Activated naive CD4-positive, alpha-beta T cell treated with anti-CD3 and anti-CD28 coated beads, Interleukin-2, amount 10 ng/mL, durations not matched to agents 7 days and 5 days (primary cell): ENCODE measurements at regions not wholly inside any gene's neighbourhood (a gene's known extent, or its start where the extent isn't known, plus 50 kb on each side); places are given as distances from the start of the nearest gene placed in this dataset.

Experiments used
- CTCF ChIA-PET: fragments of 350-600 bp; sonication (Branson Sonifier 250); formaldehyde crosslinking; loops from one replicate; lab custom pipeline; 2021; ENCODE audit warnings: antibody characterized with exemption; lab: Charles Lee
- DNase-seq: peaks from one replicate; pipeline ENCODE4 v3.0.0-alpha.2; 2020
- H3K27ac Mint-ChIP-seq: one replicate; pipeline ENCODE4 v1.8.0; 2021; ENCODE audit warnings: mild to moderate bottlenecking, moderate library complexity, mixed read lengths
- H3K27me3 Mint-ChIP-seq: one replicate; pipeline ENCODE4 v1.8.0; 2021; ENCODE audit warnings: mild to moderate bottlenecking, mixed read lengths
- H3K36me3 Mint-ChIP-seq: one replicate; pipeline ENCODE4 v1.8.0; 2021; ENCODE audit warnings: mixed read lengths
- H3K4me1 Mint-ChIP-seq: one replicate; pipeline ENCODE4 v1.8.0; 2021; ENCODE audit warnings: mixed read lengths
- H3K4me3 Mint-ChIP-seq: one replicate; pipeline ENCODE4 v1.8.0; 2021; ENCODE audit warnings: mild to moderate bottlenecking, moderate library complexity, mixed read lengths
- H3K9me3 Mint-ChIP-seq: one replicate; pipeline ENCODE4 v1.8.0; 2021; ENCODE audit warnings: mixed read lengths

DNA sequence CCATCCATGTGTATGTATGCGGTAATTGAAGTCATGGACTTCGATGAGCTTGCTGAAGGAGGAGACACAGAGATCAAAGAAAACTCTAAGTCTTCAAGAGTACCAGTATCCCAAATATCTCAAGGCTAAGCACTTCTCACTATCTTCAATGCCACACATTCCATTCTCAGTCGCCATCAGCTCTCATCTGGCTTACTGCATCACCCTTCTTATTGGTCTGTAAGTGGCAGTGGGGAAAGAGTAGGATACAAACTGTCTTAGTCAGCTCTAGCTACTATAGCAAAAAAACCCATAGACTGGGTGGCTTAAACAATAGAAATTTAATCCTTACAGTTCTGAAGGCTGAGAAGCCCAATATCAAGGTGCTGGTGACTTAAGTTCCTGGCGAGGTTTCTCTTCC, 218.7 kb downstream of the POSTN start:
- no peaks in the 10 kb centered on the region for H3K4me1 Mint-ChIP-seq
- no peaks in the 10 kb centered on the region for H3K36me3 Mint-ChIP-seq
- no peak overlapping the region for H3K27ac Mint-ChIP-seq
- no peak overlapping the region for H3K4me3 Mint-ChIP-seq
- H3K27me3 Mint-ChIP-seq: no peaks in the 10 kb centered on the region
- DNase-seq: no peak
- CTCF ChIA-PET: no interaction called here
- no peaks in the 10 kb centered on the region for H3K9me3 Mint-ChIP-seq

- CTCF ChIA-PET: no interaction called here
- Mint-ChIP-seq H3K36me3 (no peaks in the 10 kb centered on the region), H3K27ac (no peak overlapping the region), H3K4me1 (no peaks in the 10 kb centered on the region), H3K27me3 (no peaks in the 10 kb centered on the region), H3K4me3 (no peak overlapping the region), H3K9me3 (no peaks in the 10 kb centered on the region)
- no peak for DNase-seq
These were observed 222.8 kb downstream of the POSTN start for GRCh38 chr13:37375724-37376123.

GRCh38 chr13:37375071-37375470, 223.5 kb downstream of the POSTN start:
- H3K9me3 Mint-ChIP-seq: no peaks in the 10 kb centered on the region
- CTCF ChIA-PET: no interaction called here
- H3K36me3 Mint-ChIP-seq: no peaks in the 10 kb centered on the region
- no peaks in the 10 kb centered on the region for H3K4me1 Mint-ChIP-seq
- H3K4me3 Mint-ChIP-seq: no peak overlapping the region
- no peak for DNase-seq
- no peak overlapping the region for H3K27ac Mint-ChIP-seq
- H3K27me3 Mint-ChIP-seq: no peaks in the 10 kb centered on the region

DNA sequence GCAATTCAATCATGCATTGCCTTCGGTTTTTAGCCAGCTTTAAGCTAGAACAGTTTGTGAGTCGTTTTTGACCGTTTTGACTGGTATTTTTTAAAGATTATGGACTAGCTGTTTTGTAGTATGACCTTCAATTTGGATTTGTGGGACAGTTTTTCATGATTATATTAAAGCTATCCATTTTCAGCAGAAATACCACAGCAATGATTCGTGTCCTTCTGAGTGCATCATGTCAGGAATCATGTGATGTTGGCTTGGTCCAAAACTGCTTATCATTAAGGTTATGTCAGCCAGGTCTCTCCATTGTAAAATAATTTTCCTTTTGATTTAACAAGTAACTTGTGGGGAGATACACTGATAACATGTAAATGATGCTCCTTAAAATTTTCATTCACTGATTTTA, 229.0 kb downstream of the POSTN start:
- H3K4me3 Mint-ChIP-seq: no peak overlapping the region
- H3K4me1 Mint-ChIP-seq: no peaks in the 10 kb centered on the region
- H3K36me3 Mint-ChIP-seq: no peaks in the 10 kb centered on the region
- H3K27ac Mint-ChIP-seq: no peak overlapping the region
- DNase-seq: no peak
- no peaks in the 10 kb centered on the region for H3K27me3 Mint-ChIP-seq
- no peaks in the 10 kb centered on the region for H3K9me3 Mint-ChIP-seq
- CTCF ChIA-PET: no interaction called here

- no peaks in the 10 kb centered on the region for H3K9me3 Mint-ChIP-seq
- H3K4me3 Mint-ChIP-seq: no peak overlapping the region
- H3K36me3 Mint-ChIP-seq: no peaks in the 10 kb centered on the region
- no peak for DNase-seq
- no peaks in the 10 kb centered on the region for H3K27me3 Mint-ChIP-seq
- CTCF ChIA-PET: no interaction called here
- no peaks in the 10 kb centered on the region for H3K4me1 Mint-ChIP-seq
- H3K27ac Mint-ChIP-seq: no peak overlapping the region
These were observed 230.1 kb downstream of the POSTN start for GRCh38 chr13:37368501-37368900.

DNA sequence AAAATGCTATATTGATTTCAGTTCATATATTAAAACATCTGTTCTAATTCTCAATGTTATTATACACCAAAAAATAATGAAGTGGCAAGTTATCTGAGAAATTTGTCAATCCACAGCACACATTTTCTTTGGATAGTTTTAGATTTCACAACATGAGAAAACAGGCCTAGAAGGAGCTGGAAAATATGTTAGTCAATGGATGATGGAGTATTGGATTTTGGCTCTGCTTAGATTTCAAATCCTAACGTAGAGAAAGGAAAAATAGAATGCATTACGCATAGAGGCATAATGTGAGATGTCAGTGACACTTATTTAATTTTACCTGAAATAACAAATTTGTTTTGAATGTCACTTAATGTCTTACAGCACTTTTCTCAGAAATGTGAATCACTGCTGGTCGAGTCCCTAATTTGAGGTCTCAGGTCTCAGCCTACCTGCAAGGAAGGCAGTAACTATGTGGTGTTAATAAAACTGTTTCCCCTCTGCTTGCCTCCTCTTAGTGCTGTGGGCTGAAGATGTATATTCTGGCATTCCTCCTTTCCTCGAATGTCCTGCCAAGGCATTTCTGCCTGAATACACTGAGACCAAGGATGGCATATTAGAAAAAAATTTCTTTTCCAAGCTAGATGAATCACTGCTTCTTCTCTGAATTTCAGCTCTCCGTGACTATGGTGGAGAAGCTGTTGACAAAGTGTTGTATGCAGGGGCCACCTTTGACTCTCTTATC, 232.4 kb downstream of the POSTN start:
- Mint-ChIP-seq H3K4me1 (no peaks in the 10 kb centered on the region), H3K4me3 (no peak overlapping the region), H3K27me3 (no peaks in the 10 kb centered on the region), H3K36me3 (no peaks in the 10 kb centered on the region), H3K27ac (no peak overlapping the region), H3K9me3 (no peaks in the 10 kb centered on the region)
- CTCF ChIA-PET: no interaction called here
- no peak for DNase-seq

- H3K4me3 Mint-ChIP-seq: no peak overlapping the region
- H3K4me1 Mint-ChIP-seq: no peaks in the 10 kb centered on the region
- CTCF ChIA-PET: no interaction called here
- H3K36me3 Mint-ChIP-seq: no peaks in the 10 kb centered on the region
- H3K27me3 Mint-ChIP-seq: no peaks in the 10 kb centered on the region
- no peak for DNase-seq
- no peak overlapping the region for H3K27ac Mint-ChIP-seq
- H3K9me3 Mint-ChIP-seq: no peaks in the 10 kb centered on the region
These were observed 233.1 kb downstream of the POSTN start for GRCh38 chr13:37365496-37365895.

- DNase-seq: no peak
- Mint-ChIP-seq H3K27ac (no peak overlapping the region), H3K9me3 (no peaks in the 10 kb centered on the region), H3K27me3 (no peaks in the 10 kb centered on the region), H3K36me3 (no peaks in the 10 kb centered on the region), H3K4me1 (no peaks in the 10 kb centered on the region), H3K4me3 (no peak overlapping the region)
- CTCF ChIA-PET: no interaction called here
These were observed 233.6 kb downstream of the POSTN start for GRCh38 chr13:37364956-37365355.

DNA sequence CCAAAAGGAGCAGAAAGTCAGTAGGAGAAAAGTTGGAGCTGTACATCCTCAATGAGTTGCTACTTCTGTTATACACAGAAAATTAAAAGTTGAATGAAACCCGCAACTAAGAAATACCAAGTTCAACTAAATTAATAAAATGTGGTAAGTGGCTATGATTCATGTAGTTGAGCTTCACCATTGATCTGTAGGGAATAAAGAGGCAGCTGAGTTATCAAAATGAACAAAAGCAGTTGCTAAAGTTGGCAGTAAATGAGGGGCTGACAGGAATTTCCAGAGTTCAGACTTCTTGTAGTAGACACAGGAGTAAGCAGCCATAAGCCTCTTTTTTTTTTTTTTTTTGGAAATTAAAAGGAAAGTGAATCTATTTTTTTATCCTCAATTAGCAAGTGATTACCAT, 234.6 kb downstream of the POSTN start:
- Mint-ChIP-seq H3K27me3 (no peaks in the 10 kb centered on the region), H3K4me1 (no peaks in the 10 kb centered on the region), H3K4me3 (no peak overlapping the region)

GRCh38 chr13:37361608-37362007, 237.0 kb downstream of the POSTN start:
- no peaks in the 10 kb centered on the region for H3K4me1 Mint-ChIP-seq
- no peaks in the 10 kb centered on the region for H3K36me3 Mint-ChIP-seq
- no peak for DNase-seq
- H3K27me3 Mint-ChIP-seq: no peaks in the 10 kb centered on the region
- CTCF ChIA-PET: no interaction called here
- no peaks in the 10 kb centered on the region for H3K9me3 Mint-ChIP-seq
- H3K4me3 Mint-ChIP-seq: no peak overlapping the region
- H3K27ac Mint-ChIP-seq: no peak overlapping the region

More for the DNA sequence above, 234.6 kb downstream of the POSTN start:
- no peak for DNase-seq
- CTCF ChIA-PET: no interaction called here
- Mint-ChIP-seq H3K27ac (no peak overlapping the region), H3K36me3 (no peaks in the 10 kb centered on the region), H3K9me3 (no peaks in the 10 kb centered on the region)

- Mint-ChIP-seq H3K27ac (no peak overlapping the region), H3K27me3 (no peaks in the 10 kb centered on the region), H3K36me3 (no peaks in the 10 kb centered on the region), H3K4me1 (no peaks in the 10 kb centered on the region), H3K9me3 (no peaks in the 10 kb centered on the region), H3K4me3 (no peak overlapping the region)
- no peak for DNase-seq
- CTCF ChIA-PET: interaction anchor here (0.6 kb wide), 1 partner anchor 926 kb away, joined by 3 read pairs; no protein-coding TSS in a partner anchor
These were observed 238.0 kb downstream of the POSTN start for GRCh38 chr13:37360556-37360955.

- Mint-ChIP-seq H3K4me1 (no peaks in the 10 kb centered on the region), H3K4me3 (no peak overlapping the region), H3K36me3 (no peaks in the 10 kb centered on the region), H3K27me3 (no peaks in the 10 kb centered on the region), H3K27ac (no peak overlapping the region), H3K9me3 (no peaks in the 10 kb centered on the region)
- DNase-seq: no peak
- CTCF ChIA-PET: no interaction called here
These were observed 241.0 kb downstream of the POSTN start for GRCh38 chr13:37357548-37357947.

- DNase-seq: no peak
- Mint-ChIP-seq H3K4me1 (no peaks in the 10 kb centered on the region), H3K27ac (no peak overlapping the region), H3K9me3 (no peaks in the 10 kb centered on the region), H3K4me3 (no peak overlapping the region), H3K27me3 (no peaks in the 10 kb centered on the region), H3K36me3 (no peaks in the 10 kb centered on the region)
- CTCF ChIA-PET: no interaction called here
These were observed 244.7 kb downstream of the POSTN start for GRCh38 chr13:37353911-37354310.

GRCh38 chr13:37351211-37351610, 245.7 kb upstream of the CSNK1A1L start:
- Mint-ChIP-seq H3K27ac (no peak overlapping the region), H3K9me3 (peaks cover 1% of the 10 kb centered on the region), H3K4me3 (no peak overlapping the region), H3K36me3 (no peaks in the 10 kb centered on the region), H3K27me3 (no peaks in the 10 kb centered on the region), H3K4me1 (no peaks in the 10 kb centered on the region)
- no peak for DNase-seq
- CTCF ChIA-PET: no interaction called here

GRCh38 chr13:37349916-37350315, 244.5 kb upstream of the CSNK1A1L start:
- H3K9me3 Mint-ChIP-seq: peaks cover 1% of the 10 kb centered on the region
- DNase-seq: no peak

More at GRCh38 chr13:37349916-37350315, 244.5 kb upstream of the CSNK1A1L start:
- Mint-ChIP-seq H3K27me3 (no peaks in the 10 kb centered on the region), H3K36me3 (no peaks in the 10 kb centered on the region), H3K27ac (no peak overlapping the region), H3K4me1 (no peaks in the 10 kb centered on the region), H3K4me3 (no peak overlapping the region)
- CTCF ChIA-PET: no interaction called here
